Pancreas (tissue), 10 donors: ENCODE measurements at regions not wholly inside any gene's neighbourhood (a gene's known extent, or its start where the extent isn't known, plus 50 kb on each side); places are given as distances from the start of the nearest gene placed in this dataset.
"Not testable (repeated sequence)": the region's sequence is repeated elsewhere in the genome, so short reads cannot be mapped to it uniquely, and the experiment has no call there.

Source experiments
- ATAC-seq, 4 donors: fragments of 200-7000 bp; cut with Tn5 transposase; one replicate each; pipeline versions ENCODE4 v1.8.0 to v1.9.1; 2020; ENCODE audit warnings: mild to moderate bottlenecking in 4 of 4, moderate library complexity in 4 of 4
- DNase-seq, 6 donors: peaks; one replicate each; pipeline ENCODE4 v3.0.0-alpha.2; 2020
- FAIRE-seq: peaks from 2 replicates; lab custom pipeline; 2012; peaks lifted over from hg19 to GRCh38; lab: Jason Lieb, UNC
- H3K27ac ChIP-seq, 4 donors: fragments of 200-600 bp; sonication (generic); 1 replicate in 3 of 4; 2 replicates in 1 of 4; pipeline versions ENCODE4 v1.5.0 to v1.8.0; 2020
- H3K27me3 ChIP-seq, 4 donors: fragments of 200-600 bp; one replicate each; pipeline ENCODE4 v1.8.0; 2021
- H3K36me3 ChIP-seq, 3 donors: fragments of 200-600 bp; sonication (generic) in 1 of 3; one replicate each; pipeline versions ENCODE4 v1.5.0 to v1.8.0; 2020 to 2021
- H3K4me1 ChIP-seq, 3 donors: fragments of 200-600 bp; one replicate each; pipeline ENCODE4 v1.8.0; 2021
- H3K4me3 ChIP-seq, 4 donors: fragments of 200-600 bp; sonication (generic) in 2 of 4; one replicate each; pipeline versions ENCODE4 v1.5.0 to v1.8.0; 2020 to 2021
- H3K9me3 ChIP-seq, 4 donors: fragments of 200-600 bp; one replicate each; pipeline ENCODE4 v1.8.0; 2021
- WGBS, 2 donors: extraction: QIAGEN DNeasy Blood & Tissue Kit; methylation state at CpG; one replicate each; pipeline ENCODE4 v1.1.7; 2013; 5-methylcytosine and 5-hydroxymethylcytosine counted together
- intact Hi-C, 3 donors: fragments of 100-400 bp; cut with DNase I; formaldehyde crosslinking; loops; one replicate each; pipeline versions ENCODE4 v1.11.1 to v1.14.2; 2022
- TF ChIP-seq, protein P1 (sequence below), 4 donors: fragments of 200-600 bp; sonication (generic) in 3 of 4; IDR thresholded peaks; one replicate each; pipeline versions ENCODE4 v1.5.0 to v1.8.0; 2021; ENCODE audit warnings: antibody characterized with exemption in 4 of 4
- donor health status: healthy with polysubstance abuse.
- donor health status: DM: no; HTN: no; CAD: no; lungs with moderate emphysema.
- donor health status: DM: no; HTN: no; CAD: no.
- donor health status: control.
- donor health status: control.
- donor health status: Bipolar disorder and iron deficiency.
- donor health status: DM: yes; HTN: yes; CAD: no.
- donor health status: DM: no; HTN: no; CAD: no.
- donor health status: DM: no; HTN: no; CAD: no.
- donor health status: DM: yes; HTN: yes; CAD: no.

DNA sequence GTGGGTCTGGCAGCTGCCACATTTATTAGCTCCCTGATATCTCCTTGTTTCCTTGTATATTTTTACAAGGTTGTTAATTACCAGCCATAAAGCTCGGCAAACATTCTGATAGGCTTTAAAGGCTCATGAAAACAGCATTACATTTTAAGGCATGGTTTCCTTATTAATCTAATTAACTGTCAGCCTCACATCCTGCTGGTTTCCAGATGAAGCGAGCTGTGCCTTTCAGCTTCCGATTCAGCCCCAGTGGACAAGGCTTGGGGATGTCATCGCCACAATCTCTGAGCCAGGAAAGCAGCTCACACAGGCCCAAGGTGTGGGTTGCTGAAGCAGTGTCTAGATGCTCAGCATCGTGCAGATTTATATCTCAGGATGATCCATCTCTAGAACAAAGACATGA is 66.0 kb upstream of the RALY start:
- H3K4me1 ChIP-seq = no peaks in the 10 kb centered on the region
- no peaks in the 10 kb centered on the region for H3K36me3 ChIP-seq
- no peaks in the 10 kb centered on the region for H3K27me3 ChIP-seq
- TF ChIP-seq, protein P1, sequence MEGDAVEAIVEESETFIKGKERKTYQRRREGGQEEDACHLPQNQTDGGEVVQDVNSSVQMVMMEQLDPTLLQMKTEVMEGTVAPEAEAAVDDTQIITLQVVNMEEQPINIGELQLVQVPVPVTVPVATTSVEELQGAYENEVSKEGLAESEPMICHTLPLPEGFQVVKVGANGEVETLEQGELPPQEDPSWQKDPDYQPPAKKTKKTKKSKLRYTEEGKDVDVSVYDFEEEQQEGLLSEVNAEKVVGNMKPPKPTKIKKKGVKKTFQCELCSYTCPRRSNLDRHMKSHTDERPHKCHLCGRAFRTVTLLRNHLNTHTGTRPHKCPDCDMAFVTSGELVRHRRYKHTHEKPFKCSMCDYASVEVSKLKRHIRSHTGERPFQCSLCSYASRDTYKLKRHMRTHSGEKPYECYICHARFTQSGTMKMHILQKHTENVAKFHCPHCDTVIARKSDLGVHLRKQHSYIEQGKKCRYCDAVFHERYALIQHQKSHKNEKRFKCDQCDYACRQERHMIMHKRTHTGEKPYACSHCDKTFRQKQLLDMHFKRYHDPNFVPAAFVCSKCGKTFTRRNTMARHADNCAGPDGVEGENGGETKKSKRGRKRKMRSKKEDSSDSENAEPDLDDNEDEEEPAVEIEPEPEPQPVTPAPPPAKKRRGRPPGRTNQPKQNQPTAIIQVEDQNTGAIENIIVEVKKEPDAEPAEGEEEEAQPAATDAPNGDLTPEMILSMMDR (IDR thresholded peaks at IDR 0.05) = no peak
- intact Hi-C loops = no loop called here
- no peak for FAIRE-seq
- H3K9me3 ChIP-seq = no peaks in the 10 kb centered on the region
- ATAC-seq = no peak
- DNase-seq = no peak
- no peak overlapping the region for H3K4me3 ChIP-seq
- 73 to 78% methylated on average over 5 of the region's 5 CpGs for WGBS, 2 donors
- no peak overlapping the region for H3K27ac ChIP-seq

DNA sequence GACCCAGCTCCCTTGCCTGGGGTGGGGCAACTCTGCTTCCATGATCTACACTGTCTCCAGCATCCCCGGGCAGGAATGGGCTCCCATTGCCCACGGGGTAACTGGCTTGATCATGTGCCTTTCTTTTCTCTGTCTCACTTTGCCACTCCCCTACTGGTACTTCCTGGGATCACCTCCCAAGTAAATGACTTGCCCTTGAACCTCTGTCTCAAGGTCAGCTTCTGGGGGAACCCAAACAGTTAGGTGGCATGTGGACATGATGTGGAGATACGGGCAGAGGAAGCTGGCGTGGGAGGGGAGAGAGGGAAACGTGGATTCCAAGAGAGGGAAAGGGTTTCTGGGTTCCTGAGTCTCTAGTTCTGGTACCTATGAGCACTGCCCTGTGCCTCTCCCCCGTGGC is 63.8 kb upstream of the RALY start:
- intact Hi-C loops = no loop called here

DNA sequence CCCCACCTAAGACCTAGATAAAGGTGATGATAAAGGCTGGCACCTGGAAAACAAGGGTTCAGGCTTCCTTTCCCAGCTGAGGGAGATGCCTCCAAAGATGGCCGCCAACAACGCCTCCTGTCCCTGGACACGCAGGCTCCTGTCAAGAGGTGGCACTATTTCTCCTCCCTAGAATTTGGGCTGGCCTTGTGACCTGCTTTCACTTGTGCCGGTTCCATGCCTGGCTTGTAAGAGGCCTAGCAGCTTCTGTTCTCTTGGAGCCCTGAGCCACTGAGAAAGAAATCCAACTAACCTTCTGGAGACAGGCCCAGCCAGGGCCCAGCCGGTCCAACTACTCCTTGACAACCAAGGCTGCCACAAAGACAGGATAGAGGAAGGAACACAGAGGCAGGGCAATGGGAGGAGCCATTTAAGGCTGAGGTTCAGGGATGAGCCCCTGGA is 60.2 kb upstream of the RALY start:
- 50 to 52% methylated on average over 5 of the region's 5 CpGs for WGBS, 2 donors
- DNase-seq (peak; percentile 59 to 75 (median 64)), ATAC-seq (peak; percentile 94 to 100 (median 97)), FAIRE-seq (no peak)
- H3K4me3 ChIP-seq = no peak overlapping the region
- no peaks in the 10 kb centered on the region for H3K36me3 ChIP-seq
- intact Hi-C loops = no loop called here
- no peaks in the 10 kb centered on the region for H3K9me3 ChIP-seq
- H3K27me3 ChIP-seq = no peaks in the 10 kb centered on the region
- TF ChIP-seq, protein P1 (IDR thresholded peaks at IDR 0.05) = peak in 3 of 4 donors; percentile 17 to 41 (median 23)
- H3K4me1 ChIP-seq = no peaks in the 10 kb centered on the region
- H3K27ac ChIP-seq = no peak overlapping the region

More for the DNA sequence above, 63.8 kb upstream of the RALY start:
- no peak overlapping the region for H3K27ac ChIP-seq
- no peaks in the 10 kb centered on the region for H3K36me3 ChIP-seq
- TF ChIP-seq, protein P1 (IDR thresholded peaks at IDR 0.05) = no peak
- no peaks in the 10 kb centered on the region for H3K27me3 ChIP-seq
- no peak for FAIRE-seq
- no peak for ATAC-seq
- H3K9me3 ChIP-seq = no peaks in the 10 kb centered on the region
- no peaks in the 10 kb centered on the region for H3K4me1 ChIP-seq
- DNase-seq = no peak
- 41 to 57% methylated on average over 6 of the region's 6 CpGs for WGBS, 2 donors
- no peak overlapping the region for H3K4me3 ChIP-seq

DNA sequence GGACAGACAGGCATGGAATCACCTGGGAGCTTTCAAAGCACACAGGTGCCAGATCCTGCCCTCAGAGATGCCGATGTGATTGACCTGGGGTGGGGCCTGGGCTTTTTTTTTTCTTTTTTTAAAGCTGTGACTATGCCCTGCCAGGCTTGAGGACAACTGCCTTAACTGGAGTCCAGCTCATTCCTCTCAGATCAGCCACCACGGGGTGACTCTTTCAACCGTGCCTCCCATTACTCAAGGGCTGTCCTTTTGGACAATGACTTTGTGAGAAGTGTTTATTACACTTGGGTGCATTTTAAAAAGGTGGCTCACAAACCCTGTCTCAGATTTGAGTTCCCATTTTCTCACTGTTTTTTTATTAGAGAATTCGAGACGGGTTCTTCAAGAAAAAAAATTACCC is 57.1 kb upstream of the RALY start:
- 68 to 75% methylated on average over 5 of the region's 5 CpGs for WGBS, 2 donors
- FAIRE-seq = no peak
- Histone ChIP-seq H3K4me3 (no peak overlapping the region), H3K4me1 (no peaks in the 10 kb centered on the region), H3K27ac (no peak overlapping the region), H3K9me3 (no peaks in the 10 kb centered on the region), H3K27me3 (no peaks in the 10 kb centered on the region), H3K36me3 (no peaks in the 10 kb centered on the region)
- intact Hi-C loops = no loop called here
- no peak for DNase-seq
- TF ChIP-seq, protein P1 (IDR thresholded peaks at IDR 0.05) = no peak
- no peak for ATAC-seq

DNA sequence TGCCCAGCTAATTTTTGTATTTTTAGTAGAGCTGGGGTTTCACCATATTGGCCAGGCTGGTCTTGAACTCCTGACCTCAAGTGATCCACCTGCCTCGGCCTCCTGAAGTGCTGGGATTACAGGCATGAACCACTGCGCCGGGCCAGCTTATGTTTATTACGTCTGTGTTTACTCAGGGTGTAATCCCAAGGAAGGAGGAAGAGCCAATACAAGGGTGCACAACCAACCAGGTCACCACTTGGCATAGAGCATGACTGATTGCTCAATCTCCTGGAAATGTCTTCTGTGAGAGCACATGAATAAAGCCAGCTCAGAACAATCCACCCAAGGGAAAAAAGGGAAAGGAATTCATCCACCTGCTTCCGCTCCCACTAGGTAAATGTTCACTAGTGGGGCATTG is 54.7 kb upstream of the RALY start:
- H3K9me3 ChIP-seq, H3K36me3 ChIP-seq, H3K4me1 ChIP-seq, FAIRE-seq, H3K4me3 ChIP-seq, H3K27ac ChIP-seq, intact Hi-C loops, H3K27me3 ChIP-seq: not testable (repeated sequence)
- ATAC-seq = peak; percentile 70 to 82 (median 76)
- DNase-seq = peak in 3 of 6 donors; percentile 7 to 45 (median 26)
- 76 to 77% methylated on average over 5 of the region's 5 CpGs for WGBS, 2 donors
